NCI-H446 treated with DMSO at 0.1 percent for 48 hours (cell line): ENCODE measurements at regions not wholly inside any gene's neighbourhood (a gene's known extent, or its start where the extent isn't known, plus 50 kb on each side); places are given as distances from the start of the nearest gene placed in this dataset.
"Not testable (repeated sequence)": the region's sequence is repeated elsewhere in the genome, so short reads cannot be mapped to it uniquely, and the experiment has no call there.

ENCODE experiments used
- DNase-seq: peaks from one replicate; lab custom pipeline; 2025; lab: John Stamatoyannopoulos, UW

DNA sequence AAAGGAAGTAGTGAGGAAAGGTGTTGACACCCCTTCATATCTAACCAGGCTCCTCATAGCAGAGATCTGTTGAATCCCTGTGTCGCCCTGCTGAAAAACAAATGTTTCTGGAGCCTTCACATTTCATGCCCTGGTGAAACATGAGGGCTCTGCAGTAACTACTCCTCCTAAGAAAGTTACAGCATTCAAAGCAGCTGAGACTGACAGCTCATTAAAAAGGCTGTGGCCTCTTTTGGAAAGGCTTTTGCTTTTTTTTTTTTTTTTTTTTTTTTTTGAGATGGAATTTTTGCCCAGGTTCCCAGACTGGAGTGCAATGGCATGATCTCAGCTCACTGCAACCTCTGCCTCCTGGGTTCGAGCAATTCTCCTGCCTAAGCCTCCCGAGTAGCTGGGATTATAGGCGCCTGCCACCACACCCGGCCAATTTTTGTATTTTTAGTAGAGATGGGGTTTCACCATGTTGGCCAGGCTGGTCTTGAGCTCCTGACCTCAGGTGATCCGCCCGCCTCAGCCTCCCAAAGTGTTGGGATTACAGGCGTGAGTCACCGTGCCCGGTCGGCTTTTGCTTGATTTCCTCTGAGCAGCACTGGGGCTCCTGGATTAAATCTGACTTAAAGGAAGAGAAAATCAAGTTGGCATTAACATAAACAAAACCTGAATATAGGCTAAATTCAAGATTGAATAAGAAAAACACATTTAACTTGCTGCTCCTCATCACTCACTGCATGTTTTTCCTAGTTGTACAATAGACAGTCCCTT lies 112.9 kb downstream of the PCSK1 start:
- DNase-seq, result not testable (repeated sequence)

DNA sequence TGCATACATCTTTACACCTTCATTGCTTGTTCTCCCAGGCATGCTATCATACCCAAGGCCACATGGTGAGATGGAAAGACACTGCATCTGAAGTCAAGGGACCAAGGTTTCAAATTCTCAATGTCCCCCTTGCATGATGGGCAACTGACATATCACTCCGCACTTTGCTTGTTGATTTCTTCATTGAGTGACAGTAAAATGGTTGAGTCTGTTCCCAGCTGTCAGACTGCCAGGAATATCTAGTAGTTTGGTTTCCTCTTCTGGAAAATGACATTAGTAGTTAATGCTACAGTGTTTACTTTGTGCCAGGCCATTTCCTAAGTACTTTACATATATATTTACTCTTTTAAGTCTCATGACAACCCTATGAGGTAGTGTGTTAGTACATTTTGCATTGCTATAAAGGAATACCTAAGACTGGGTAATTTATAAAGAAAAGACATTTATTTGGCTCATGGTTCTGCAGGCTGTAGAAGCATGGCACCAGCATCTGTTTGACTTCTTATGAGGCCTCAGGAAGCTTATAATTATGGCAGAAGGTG lies 114.4 kb downstream of the PCSK1 start:
- no peak for DNase-seq

DNA sequence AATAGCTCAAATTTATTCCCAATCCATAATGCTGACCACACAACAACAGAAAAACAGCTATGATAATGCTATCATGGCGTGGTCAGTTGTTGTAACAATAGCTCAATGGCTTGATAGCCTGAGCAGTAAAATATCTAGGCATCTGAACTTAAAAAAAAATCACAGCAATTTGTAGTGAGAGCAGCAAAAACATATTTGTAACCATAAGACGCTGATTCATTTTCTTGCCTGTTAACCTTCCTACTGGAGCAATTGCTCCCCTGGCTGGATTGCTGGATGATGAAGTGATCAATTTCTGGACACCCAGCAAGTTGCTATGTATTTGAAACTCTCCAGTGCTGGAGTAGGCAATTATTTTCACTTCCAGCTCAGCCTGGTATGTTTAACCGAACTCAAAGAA lies 115.1 kb downstream of the PCSK1 start:
- no peak for DNase-seq

DNA sequence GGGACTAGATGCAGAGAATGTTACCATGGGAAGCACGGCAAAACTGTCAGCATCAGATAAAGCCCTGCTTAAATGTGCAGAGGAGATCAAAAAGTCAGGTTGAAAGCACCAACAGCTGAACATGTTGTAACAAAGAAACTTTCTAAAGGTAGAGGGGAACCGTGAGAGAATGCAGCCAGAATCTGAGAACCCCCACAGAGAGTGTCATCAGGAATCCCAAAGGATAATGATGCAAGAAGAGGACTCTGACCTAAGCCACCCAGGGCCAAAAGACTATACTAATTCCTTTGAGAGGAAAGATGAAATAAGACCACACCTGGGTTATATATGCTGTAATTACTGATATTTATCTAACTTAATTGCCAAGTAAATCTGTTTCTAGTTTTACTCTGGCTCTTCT lies 116.6 kb downstream of the PCSK1 start:
- DNase-seq, result no peak

DNA sequence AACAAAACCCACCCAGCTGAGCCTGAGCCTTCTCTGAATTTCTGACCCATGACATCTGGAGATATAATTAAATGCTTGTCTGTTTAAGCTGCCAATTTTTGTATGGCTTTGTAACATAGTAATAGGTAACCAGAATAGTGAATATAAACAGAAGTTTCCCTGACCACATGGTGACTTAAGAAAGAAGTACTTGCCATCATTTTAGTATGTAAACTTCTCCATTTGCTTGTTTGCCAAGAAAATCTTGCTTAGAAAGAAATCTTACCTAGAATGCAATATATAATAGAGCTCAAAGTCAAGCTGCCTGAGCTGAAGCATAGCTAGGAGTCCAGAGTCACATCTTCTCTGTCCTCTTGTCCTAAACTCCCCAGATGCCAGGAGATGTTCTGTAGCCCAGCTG lies 117.0 kb downstream of the PCSK1 start:
- no peak for DNase-seq

DNA sequence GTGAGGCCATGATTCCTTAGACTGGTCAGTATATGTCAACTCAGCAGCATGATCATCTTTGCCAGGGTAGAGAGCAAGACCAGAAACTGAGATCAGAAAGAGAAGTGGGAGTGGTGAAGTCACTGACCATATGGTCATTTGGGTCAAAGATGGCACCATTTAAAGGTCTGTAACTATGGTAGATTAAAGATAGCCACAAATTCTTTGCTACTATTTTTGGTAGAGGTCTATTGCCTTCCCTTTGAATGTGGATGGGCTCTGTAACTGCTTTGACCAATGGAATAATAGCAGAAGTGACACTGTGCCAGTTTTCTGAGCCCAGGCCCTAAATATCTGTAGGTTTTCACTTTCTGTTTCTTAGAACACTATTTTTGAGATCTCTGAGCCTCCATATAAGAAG lies 117.6 kb downstream of the PCSK1 start:
- no peak for DNase-seq

DNA sequence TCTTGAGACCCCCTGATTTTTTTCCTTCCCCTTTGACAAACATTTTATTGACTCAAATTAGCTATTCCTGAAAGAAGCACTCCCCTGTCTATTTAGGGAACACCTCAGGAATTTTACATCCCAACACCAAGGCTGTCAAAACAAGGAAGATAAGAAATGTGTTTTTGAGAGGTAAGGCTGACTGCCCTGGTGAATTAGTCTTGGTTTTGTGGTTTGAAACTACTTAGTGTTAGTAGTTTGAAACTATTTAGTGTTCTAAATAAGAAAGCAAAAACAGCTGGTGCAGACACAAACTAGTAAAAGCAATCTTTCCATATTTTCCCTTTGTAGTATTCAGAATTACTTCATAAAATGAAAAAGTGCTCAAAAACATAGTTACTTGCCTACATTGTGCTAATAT lies 120.7 kb downstream of the PCSK1 start:
- DNase-seq, result no peak

DNA sequence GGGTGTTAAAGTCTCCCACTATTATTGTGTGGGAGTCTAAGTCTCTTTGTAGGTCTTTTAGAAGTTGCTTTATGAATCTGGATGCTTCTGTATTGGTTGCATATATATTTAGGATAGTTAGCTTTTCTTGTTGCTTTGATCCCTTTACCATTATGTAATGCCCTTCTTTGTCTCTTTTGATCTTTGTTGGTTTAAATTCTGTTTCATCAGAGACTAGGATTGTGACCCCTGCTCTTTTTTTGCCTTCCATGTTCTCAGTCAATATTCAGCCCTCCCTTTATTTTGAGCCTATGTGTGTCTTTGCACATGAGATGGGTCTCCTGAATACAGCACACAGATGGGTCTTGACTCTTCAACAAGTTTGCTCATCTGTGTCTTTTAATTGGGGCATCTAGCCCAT lies 126.0 kb downstream of the PCSK1 start:
- not testable (repeated sequence) for DNase-seq

DNA sequence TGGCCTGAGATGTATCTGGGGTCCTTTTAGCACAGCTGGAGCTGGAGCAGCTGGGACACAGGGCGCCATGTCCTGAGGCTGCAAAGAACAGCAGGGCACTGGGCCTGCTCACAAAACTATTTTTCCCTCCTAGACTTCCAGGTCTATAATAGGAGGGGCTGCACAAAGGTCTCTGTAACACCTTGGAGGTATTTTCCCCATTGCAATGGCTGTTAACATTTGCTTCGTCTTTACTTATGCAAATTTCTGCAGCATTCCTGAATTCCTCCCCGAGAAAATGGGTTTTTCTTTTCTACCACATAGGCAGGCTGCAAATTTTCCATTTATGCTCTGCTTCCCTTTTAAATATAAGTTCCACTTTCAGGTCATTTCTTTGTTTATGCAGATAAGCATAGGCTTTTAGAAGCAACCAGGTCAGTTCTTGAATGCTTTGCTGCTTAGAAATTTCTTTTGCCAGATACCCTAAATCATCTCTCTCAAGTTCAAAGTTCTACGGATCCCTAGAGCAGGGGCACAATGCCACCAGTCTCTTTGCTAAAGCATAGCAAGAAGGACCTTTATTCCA lies 130.8 kb downstream of the PCSK1 start:
- no peak for DNase-seq

DNA sequence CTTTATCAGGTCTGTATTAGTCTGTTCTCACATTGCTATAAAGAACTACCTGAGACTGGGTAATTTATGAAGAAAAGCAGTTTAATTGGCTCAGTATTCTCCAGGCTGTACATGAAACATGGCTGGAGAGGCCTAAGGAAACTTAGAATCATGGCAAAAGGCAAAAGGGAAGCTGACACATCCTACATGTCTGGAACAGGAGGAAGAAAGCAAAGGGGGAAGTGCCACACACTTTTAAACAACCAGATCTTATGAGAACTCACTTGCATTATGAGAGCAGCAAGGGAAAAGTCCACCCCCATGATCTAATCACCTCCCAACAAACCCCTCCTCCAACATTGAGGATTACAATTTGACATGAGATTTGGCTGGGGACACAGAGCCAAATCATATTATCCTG lies 132.1 kb downstream of the PCSK1 start:
- DNase-seq, result no peak

DNA sequence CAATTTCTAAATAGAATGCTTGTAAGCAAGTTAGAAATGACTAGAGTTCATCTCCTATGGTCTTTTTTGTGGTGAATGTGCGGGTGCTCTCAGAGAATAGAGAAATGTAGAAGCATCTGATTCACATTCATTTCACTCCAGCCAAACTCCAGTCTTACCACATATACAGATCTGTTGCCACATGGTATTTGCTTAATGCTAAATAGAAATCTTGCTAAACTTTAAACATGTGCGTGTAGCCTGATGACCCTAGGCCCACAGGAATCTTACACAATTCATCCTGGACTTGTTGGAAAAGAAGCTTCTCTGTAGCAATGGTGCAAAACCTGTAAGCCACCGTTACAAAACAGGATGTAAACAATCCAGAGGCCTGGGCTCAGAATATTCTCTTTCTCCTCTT lies 135.2 kb downstream of the PCSK1 start:
- no peak for DNase-seq

DNA sequence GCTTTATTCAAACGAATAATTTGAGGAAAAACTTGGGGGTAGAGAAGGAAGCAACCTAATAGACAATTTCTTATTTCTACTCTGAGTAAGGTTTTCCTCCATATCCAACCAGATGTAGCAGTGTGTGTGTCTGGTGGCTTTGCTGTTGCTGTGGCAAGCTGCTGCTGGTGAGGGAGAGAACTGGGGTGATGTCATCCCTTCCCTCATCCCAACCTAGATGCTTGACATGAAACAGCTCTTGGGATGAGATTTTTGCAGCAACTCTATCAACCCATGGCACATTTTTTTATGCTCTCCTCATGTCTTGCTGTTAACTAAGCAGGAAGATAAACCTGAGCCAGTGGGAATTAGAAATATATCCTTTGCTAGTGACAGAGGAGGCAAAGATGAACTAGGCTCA lies 135.8 kb downstream of the PCSK1 start:
- no peak for DNase-seq

DNA sequence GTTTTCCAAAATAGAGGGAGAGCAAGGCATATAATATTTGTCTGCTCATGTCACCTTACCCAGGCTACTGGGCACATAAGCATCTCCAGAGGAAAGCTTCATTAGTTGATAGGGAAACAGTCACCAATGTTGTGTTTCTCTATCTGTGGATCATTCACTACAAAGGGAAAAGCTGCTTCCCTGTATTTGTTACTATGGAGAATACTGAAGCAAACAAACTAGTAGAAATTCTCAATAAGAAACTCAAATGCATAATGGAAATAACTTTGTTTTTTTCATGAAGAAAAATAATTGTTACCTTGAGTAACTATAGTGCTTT lies 138.2 kb downstream of the PCSK1 start:
- no peak for DNase-seq

DNA sequence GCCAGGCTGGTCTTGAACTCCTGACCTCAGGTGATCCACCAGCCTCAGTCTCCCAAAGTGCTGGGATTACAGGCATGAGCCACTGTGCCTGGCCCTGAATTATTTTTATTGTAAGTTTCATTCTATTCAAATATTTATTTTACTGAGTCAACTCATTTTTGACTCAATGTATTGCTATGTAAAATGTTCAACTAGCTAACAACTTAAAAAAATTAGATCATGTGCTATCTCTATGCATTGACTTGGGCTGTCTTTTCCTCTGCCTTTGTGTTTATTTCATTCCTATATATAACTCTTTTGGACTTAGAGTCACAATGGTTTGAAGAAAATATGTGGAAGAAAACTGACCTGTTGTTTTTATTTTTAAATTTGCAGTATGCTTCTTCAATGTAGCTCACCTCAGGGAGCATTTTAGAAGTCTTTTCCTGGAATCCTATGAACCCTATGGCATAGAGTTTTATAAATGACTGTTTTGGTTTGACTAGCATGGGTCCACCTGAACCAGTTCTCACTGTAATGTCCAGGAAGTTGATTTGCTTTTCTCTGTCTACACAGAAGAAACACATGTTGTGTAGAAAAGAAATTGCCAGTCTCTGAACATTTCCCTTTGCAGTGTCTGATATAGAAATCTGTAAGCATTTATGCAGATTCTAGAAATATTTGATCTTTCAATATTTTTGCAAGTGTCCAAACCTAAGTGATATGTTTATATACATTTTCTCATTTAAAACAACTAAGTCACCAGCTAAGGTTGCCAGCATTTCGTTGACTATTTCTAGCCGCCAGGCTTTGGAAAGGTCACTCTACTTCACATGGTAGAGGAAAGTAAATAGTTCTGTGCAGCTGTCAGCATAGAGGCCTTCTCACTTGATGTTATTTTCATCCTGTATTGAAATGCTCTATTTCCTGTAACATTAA lies 138.8 kb downstream of the PCSK1 start:
- DNase-seq, result no peak

DNA sequence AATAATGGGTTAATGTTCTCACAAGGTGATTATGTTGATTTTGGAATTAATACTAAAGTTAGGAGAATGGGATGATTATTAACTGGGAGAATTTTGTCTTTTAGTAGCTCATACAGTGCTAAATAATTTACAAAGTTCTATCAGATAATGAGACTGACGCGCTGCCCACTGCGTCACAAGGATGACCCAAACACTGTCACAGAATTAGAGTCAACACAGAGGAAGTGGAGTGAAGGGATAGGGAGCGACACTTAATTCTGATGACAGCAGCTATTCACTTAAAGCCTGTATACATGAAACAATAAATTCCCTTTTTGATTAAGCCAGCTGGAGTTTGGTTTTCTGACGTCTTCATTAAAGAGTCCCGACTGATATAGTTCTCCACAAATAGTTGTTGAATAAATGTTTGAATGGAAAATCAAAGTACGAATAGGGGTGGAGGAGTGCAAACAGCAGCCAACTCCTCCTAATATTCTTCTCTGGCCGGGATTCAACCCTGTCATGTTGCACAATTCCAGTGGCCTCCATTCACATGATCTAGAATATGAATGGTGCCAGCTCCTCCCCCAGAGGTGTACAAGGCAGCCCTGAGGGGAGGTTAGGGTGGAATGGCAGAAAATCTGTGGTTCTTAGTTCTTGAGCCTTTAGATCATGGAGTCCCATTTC lies 140.3 kb downstream of the PCSK1 start:
- DNase-seq, result no peak

DNA sequence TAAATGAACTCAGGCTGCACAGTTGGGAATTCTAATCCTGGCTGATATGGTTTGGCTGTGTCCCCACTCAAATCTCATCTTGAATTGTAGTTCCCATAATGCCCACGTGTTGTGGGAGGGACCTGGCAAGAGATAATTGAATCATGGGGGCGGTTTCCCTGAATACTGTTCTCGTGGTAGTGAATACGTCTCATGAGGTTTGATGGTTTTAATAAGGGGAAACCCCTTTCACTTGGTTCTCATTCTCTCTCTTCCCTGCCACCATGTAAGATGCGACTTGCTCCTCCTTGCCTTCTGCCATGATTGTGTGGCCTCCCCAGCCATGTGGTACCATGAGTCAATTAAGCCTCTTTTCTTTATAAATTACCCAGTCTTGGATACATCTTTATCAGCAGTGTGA lies 143.8 kb downstream of the PCSK1 start:
- DNase-seq, result not testable (repeated sequence)

DNA sequence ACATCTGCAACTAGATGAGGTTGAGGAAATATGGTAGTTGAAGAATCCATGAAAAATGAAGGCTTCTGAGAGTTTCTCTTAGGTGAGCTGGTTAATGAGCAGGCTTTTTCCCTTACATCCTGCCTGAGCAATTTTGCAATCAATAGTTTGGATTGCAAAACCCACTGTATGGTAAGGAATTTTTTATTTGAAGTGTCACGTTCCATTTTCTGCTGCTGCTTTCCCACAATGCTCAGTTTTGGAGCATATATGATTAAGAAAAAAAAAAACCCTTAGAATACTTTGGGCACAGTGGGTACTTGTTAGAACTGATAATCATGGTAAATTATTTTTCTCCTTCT lies 144.2 kb downstream of the PCSK1 start:
- no peak for DNase-seq

DNA sequence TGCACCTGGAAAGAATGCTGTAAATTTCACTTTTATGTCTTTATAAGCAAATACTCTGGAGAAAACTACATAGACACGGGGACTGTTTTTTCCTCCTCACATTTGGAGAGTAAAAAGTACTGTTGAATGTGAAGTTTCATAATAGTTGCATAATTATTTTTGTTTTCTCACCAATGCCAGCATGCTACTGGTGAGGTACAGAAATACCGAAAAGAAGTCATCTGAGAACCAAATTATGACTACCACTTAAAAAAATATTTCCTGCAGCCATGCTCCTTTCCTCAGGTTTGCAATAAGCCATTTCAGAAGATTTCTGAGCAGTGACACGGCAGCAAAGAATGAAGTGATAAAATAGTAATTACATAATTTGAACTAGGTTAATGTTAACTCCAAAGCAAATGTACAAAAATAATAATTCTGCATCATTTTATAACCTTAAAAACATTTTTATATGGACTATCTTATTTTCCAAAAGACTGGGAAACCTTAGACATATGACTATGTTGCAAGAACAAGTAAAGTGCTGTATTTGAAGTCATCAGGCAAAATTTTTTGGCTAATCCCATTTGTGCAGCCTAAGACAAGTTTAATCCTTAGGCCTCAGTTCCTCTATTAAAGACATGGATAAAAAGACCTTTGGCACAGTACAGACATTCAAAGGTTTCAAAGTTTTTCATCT lies 144.7 kb downstream of the PCSK1 start:
- DNase-seq, result no peak

DNA sequence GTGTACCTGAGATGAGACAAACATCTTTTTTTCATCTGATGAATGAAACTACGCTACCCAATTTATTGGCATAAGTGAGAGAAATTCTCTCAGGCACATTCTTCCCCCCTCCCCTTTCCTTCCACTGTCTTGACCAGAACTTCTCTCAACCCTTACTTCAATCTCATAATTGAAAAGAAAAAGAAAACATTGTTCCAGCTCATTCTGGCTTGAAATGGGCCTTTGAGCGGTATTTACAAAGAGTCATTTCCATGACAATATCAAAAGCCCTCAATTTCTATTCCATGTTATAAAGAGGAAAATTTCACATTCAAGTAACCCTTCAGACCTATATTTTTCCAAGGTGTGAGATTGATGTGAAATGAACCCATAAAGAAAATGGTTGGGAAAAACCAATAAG lies 145.9 kb downstream of the PCSK1 start:
- no peak for DNase-seq

DNA sequence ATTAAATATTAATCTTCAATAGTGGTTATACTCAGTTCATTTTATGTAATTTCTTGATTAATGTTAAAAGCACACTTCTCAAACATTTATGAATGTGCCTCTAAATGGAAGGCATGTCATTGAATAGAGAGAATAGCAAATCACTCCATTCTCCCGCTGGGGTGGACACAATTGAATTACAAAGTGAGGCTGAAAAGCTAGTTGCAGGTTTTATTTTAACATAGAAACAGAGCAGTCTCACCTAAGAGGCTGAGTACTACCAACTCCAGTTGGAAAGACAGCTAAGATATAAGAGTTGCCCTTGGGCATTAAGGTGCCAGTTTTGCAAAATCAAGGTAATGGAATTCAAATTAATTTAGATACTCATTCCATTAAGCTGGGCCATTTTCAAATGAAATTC lies 147.2 kb downstream of the PCSK1 start:
- no peak for DNase-seq

DNA sequence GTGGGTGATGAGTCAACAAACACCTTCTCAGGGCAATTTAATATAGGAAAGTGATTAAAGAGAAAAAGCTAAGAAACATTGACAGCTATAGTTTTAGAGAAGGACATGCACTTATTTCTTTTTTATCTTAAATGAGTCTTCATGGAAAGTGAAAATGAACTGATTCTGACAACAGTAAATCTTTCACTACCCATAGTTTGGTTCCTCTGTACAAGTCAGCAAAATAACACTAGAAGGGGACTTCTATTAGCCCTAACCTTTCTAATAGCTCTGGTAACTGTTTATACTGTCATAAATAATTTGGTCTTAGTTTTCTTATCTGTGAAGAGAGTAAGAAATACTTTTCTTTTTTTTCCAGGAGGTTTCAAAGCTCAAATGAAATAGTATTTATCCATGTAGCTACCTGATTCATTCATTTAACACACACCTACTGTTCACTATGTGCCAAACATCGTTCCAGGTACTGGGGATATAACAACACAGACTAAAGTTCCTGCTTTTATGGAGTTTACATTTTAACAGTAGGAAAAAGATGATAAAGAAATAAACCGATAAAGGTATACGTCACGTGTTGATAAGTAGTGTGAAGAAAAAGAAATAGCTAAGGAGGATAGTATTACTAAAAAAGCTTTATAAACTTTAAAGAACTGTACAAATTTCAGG lies 148.2 kb downstream of the PCSK1 start:
- DNase-seq, result no peak
